ENCODE measurements at regions not wholly inside any gene's neighbourhood (a gene's known extent, or its start where the extent isn't known, plus 50 kb on each side); places are given as distances from the start of the nearest gene placed in this dataset.

GRCh38 chr13:78190296-78190695 lies 271.7 kb upstream of the EDNRB start:
- TF ChIP-seq CTCF (conservative IDR thresholded peaks at IDR 0.05 in 1 of 2, IDR thresholded peaks at IDR 0.05 in 1 of 2; ENCODE audit: low read depth in 1 of 2, low read length in 2 of 2) = no peak
- TF ChIP-seq EZH2 (IDR thresholded peaks at IDR 0.05; ENCODE audit: low read length, missing control alignments) = no peak

Data from fibroblast of lung (primary cell).